ENCODE measurements at regions not wholly inside any gene's neighbourhood (a gene's known extent, or its start where the extent isn't known, plus 50 kb on each side); places are given as distances from the start of the nearest gene placed in this dataset.

DNA sequence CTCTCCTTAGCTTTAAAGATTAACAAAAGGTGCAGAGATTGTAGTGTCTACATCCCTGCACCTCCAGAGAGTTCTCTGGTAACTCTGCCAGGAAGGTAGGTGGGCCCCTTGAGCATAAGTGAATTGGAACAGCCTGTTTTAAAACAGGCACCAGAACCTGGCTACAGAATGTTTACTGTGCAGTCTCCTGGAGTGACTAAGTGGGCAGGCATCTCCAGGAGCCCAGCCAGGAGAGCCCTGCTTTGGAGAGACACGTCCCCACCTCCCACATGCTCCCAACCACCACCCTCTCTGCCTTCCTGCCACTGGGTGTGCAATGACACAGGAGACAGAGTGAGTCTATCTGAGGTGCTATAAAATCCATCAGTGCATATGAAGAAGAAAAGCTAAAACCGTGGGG, 110.3 kb upstream of the EYA4 start:
- TF ChIP-seq, protein P1, sequence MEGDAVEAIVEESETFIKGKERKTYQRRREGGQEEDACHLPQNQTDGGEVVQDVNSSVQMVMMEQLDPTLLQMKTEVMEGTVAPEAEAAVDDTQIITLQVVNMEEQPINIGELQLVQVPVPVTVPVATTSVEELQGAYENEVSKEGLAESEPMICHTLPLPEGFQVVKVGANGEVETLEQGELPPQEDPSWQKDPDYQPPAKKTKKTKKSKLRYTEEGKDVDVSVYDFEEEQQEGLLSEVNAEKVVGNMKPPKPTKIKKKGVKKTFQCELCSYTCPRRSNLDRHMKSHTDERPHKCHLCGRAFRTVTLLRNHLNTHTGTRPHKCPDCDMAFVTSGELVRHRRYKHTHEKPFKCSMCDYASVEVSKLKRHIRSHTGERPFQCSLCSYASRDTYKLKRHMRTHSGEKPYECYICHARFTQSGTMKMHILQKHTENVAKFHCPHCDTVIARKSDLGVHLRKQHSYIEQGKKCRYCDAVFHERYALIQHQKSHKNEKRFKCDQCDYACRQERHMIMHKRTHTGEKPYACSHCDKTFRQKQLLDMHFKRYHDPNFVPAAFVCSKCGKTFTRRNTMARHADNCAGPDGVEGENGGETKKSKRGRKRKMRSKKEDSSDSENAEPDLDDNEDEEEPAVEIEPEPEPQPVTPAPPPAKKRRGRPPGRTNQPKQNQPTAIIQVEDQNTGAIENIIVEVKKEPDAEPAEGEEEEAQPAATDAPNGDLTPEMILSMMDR (IDR thresholded peaks at IDR 0.05; ENCODE audit: low read length) = no peak
- no peak for TF ChIP-seq EZH2 (IDR thresholded peaks at IDR 0.05; ENCODE audit: borderline replicate concordance, low read length)

Data from OCI-LY1 (cell line).